CD4-positive, alpha-beta T cell (primary cell): ENCODE measurements at regions not wholly inside any gene's neighbourhood (a gene's known extent, or its start where the extent isn't known, plus 50 kb on each side); places are given as distances from the start of the nearest gene placed in this dataset.

Experiments used
- ATAC-seq: fragments of 200-7000 bp; cut with Tn5 transposase; one replicate; pipeline ENCODE4 v1.10.0; 2022; ENCODE audit warnings: mild to moderate bottlenecking; ENCODE audit not compliant: poor library complexity
- CTCF ChIA-PET: fragments of 350-600 bp; sonication (Branson Sonifier 250); formaldehyde crosslinking; loops from one replicate; lab custom pipeline; 2021; ENCODE audit warnings: antibody characterized with exemption, inconsistent platforms; lab: Charles Lee
- POLR2A ChIA-PET: fragments of 350-600 bp; sonication (Branson Sonifier 250); formaldehyde crosslinking; loops from one replicate; lab custom pipeline; 2021; ENCODE audit warnings: antibody characterized with exemption, inconsistent platforms; lab: Charles Lee
- DNase-seq, 14 experiments: peaks; one replicate each; pipeline ENCODE4 v3.0.0-alpha.2; 2013 to 2020; ENCODE audit warnings: mixed read lengths in 2 of 14
- H3K27ac ChIP-seq, 2 donors: one replicate each; pipeline versions ENCODE4 v1.5.1 to v1.7.0; 2013; ENCODE audit warnings: low read length in 2 of 2, low read depth in 1 of 2, mild to moderate bottlenecking in 1 of 2
- H3K27me3 ChIP-seq, 2 experiments: 1 replicate in 1 of 2; 2 replicates in 1 of 2; pipeline versions ENCODE4 v1.6.1 to v1.7.0; 2013; ENCODE audit warnings: low read length in 2 of 2, control low read depth in 1 of 2, mild to moderate bottlenecking in 1 of 2, moderate library complexity in 1 of 2; ENCODE audit not compliant: insufficient read depth in 2 of 2, control insufficient read depth in 1 of 2
- H3K36me3 ChIP-seq: one replicate; pipeline ENCODE4 v1.6.1; 2013; ENCODE audit warnings: low read length, control low read depth; ENCODE audit not compliant: insufficient read depth
- H3K4me1 ChIP-seq: one replicate; pipeline ENCODE4 v1.6.1; 2013; ENCODE audit warnings: low read length, control low read depth; ENCODE audit not compliant: insufficient read depth
- H3K4me3 ChIP-seq: one replicate; pipeline ENCODE4 v1.5.1; 2013; ENCODE audit warnings: mild to moderate bottlenecking, low read length, moderate library complexity
- H3K9me3 ChIP-seq, 2 experiments: 1 replicate in 1 of 2; 2 replicates in 1 of 2; pipeline versions ENCODE4 v1.6.1 to v1.7.0; 2013; ENCODE audit warnings: low read length in 2 of 2, mild to moderate bottlenecking in 2 of 2, control low read depth in 1 of 2, moderate library complexity in 1 of 2; ENCODE audit not compliant: control insufficient read depth in 1 of 2, insufficient read depth in 1 of 2
- H3K27ac Mint-ChIP-seq: one replicate; pipeline ENCODE4 v1.8.0; 2020; ENCODE audit warnings: mixed read lengths
- H3K27me3 Mint-ChIP-seq: one replicate; pipeline ENCODE4 v1.8.0; 2021; ENCODE audit warnings: mixed read lengths
- H3K36me3 Mint-ChIP-seq: one replicate; pipeline ENCODE4 v1.8.0; 2021; ENCODE audit warnings: low read depth, mixed read lengths
- H3K4me1 Mint-ChIP-seq: one replicate; pipeline ENCODE4 v1.8.0; 2021; ENCODE audit warnings: low read depth, mixed read lengths
- H3K4me3 Mint-ChIP-seq: one replicate; pipeline ENCODE4 v1.8.0; 2020; ENCODE audit warnings: mild to moderate bottlenecking, mixed read lengths
- H3K9me3 Mint-ChIP-seq: one replicate; pipeline ENCODE4 v1.8.0; 2020; ENCODE audit warnings: mixed read lengths
- CTCF ChIP-seq: fragments of 200-600 bp; IDR thresholded peaks from one replicate; pipeline ENCODE4 v1.8.0; 2022; ENCODE audit warnings: antibody characterized with exemption, mild to moderate bottlenecking
- intact Hi-C, 2 experiments: fragments of 100-400 bp; cut with DNase I in 1 of 2; cut with micrococcal nuclease in 1 of 2; formaldehyde crosslinking; loops; one replicate each; pipeline versions ENCODE4 v1.15.1 to v1.9.0; 2023 to 2025; cut with DNase I, micrococcal nuclease

DNA sequence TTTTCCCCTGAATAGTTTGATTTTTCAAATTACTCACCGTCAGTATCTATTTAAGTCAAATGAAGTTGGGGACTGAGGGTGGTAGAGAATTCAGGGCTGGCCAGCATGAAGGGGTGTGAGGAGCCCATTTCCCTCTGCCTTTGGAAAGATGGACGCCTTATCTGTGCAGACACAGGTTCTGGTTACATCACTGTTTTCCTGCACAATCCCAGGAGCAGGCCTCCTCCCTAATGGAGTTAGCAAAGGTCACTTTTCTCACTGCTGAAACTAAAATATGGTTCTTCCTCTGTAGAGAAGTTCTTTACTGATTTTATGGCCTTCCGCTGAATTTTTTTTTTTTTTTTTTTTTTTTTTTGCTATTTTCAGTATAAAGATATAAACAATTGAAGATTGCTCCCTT, 69.1 kb downstream of the FOXD1 start:
- POLR2A ChIA-PET: no interaction called here
- Histone ChIP-seq H3K27ac (no peak overlapping the region), H3K4me1 (peaks cover 30% of the 10 kb centered on the region), H3K4me3 (no peak overlapping the region), H3K27me3 (peaks cover 66 to 73% of the 10 kb centered on the region in 2 experiments), H3K36me3 (no peaks in the 10 kb centered on the region), H3K9me3 (peaks cover 7 to 29% of the 10 kb centered on the region in 2 experiments)
- TF ChIP-seq CTCF: no peak
- Mint-ChIP-seq H3K9me3 (peaks cover 2% of the 10 kb centered on the region), H3K27me3 (peaks cover 85% of the 10 kb centered on the region), H3K36me3 (no peaks in the 10 kb centered on the region), H3K4me3 (no peak overlapping the region), H3K4me1 (peaks cover 24% of the 10 kb centered on the region), H3K27ac (no peak overlapping the region)
- ATAC-seq (no peak), DNase-seq (no peak)
- intact Hi-C loops: no loop called here
- CTCF ChIA-PET: no interaction called here

DNA sequence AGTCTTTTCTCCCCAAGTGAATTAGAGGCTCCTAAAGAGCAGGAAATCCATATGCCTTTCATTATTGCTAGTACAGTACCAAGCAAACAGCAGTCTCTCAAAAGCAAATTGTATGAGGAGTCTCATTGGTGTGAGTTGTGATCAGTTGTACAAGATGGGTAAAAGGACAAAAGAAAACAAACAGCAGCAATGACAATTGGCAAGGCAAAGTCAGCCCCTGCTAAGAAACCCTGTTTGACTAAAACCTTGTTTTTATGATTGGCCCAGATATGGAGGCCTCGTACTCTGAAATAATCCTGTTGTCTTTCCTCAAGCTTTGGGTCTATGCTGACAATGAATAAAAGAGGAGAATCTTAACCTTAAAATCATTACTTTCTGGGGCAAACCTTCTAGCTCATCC, 69.8 kb downstream of the FOXD1 start:
- DNase-seq (no peak), ATAC-seq (no peak)
- Histone ChIP-seq H3K27ac (no peak overlapping the region), H3K4me1 (peaks cover 30% of the 10 kb centered on the region), H3K4me3 (no peak overlapping the region), H3K36me3 (no peaks in the 10 kb centered on the region), H3K9me3 (peaks cover under 1 to 29% of the 10 kb centered on the region in 2 experiments), H3K27me3 (peaks cover 63 to 75% of the 10 kb centered on the region in 2 experiments)
- Mint-ChIP-seq H3K9me3 (no peaks in the 10 kb centered on the region), H3K27me3 (peaks cover 88% of the 10 kb centered on the region), H3K36me3 (no peaks in the 10 kb centered on the region), H3K4me1 (peaks cover 24% of the 10 kb centered on the region), H3K4me3 (no peak overlapping the region), H3K27ac (no peak overlapping the region)
- TF ChIP-seq CTCF: no peak
- POLR2A ChIA-PET: interaction anchor here (1.4 kb wide), 1 partner anchor 9 kb away, joined by 7 read pairs; no protein-coding TSS in a partner anchor
- CTCF ChIA-PET: no interaction called here
- intact Hi-C loops: no loop called here

DNA sequence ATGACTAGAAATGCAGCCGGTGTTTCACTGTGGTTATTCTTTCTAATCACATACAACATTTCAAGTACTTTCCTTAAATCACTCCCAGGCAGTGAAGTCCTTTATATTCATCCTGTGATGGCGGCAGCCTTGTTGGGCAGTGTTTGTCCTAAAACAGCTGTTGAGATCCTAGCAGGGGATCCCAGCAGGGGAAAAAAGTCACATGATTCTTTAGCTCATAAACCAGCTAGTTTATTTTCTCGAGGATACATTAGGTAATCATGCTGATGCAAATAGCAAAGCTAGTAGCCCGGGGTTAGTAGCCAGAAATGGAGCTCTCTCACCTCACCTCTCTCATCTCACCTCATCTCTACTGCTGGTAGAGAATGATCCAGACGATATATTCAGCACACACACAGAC, 70.5 kb downstream of the FOXD1 start:
- H3K4me1 ChIP-seq: peaks cover 30% of the 10 kb centered on the region
- Mint-ChIP-seq H3K27ac (no peak overlapping the region), H3K36me3 (no peaks in the 10 kb centered on the region), H3K9me3 (no peaks in the 10 kb centered on the region), H3K27me3 (peaks cover 88% of the 10 kb centered on the region), H3K4me3 (no peak overlapping the region), H3K4me1 (peaks cover 23% of the 10 kb centered on the region)
- no peaks in the 10 kb centered on the region for H3K36me3 ChIP-seq
- ATAC-seq (no peak), DNase-seq (no peak)
- peaks cover 0 to 29% of the 10 kb centered on the region in 2 experiments for H3K9me3 ChIP-seq
- TF ChIP-seq CTCF: no peak
- H3K27me3 ChIP-seq: peaks cover 57 to 68% of the 10 kb centered on the region in 2 experiments
- POLR2A ChIA-PET: interaction anchor here (1.4 kb wide), 1 partner anchor 10 kb away, joined by 7 read pairs; no protein-coding TSS in a partner anchor
- no peak overlapping the region for H3K27ac ChIP-seq
- CTCF ChIA-PET: no interaction called here
- intact Hi-C loops: no loop called here
- H3K4me3 ChIP-seq: no peak overlapping the region
